Breast epithelium (tissue), 3 donors: ENCODE measurements at regions not wholly inside any gene's neighbourhood (a gene's known extent, or its start where the extent isn't known, plus 50 kb on each side); places are given as distances from the start of the nearest gene placed in this dataset.

Experiments used
- POLR2A ChIP-seq: fragments of 450-650 bp; IDR thresholded peaks from one replicate; pipeline ENCODE4 v1.6.1; 2016; ENCODE audit warnings: antibody characterized with exemption, mild to moderate bottlenecking, moderate library complexity
- POLR2AphosphoS5 ChIP-seq, 3 donors: sonication (generic); formaldehyde crosslinking; IDR thresholded peaks; one replicate each; pipeline ENCODE4 v1.6.1; 2017; ENCODE audit warnings: antibody characterized with exemption in 3 of 3
- TF ChIP-seq, protein P1 (sequence below), 3 donors: fragments of 450-650 bp; IDR thresholded peaks; one replicate each; pipeline ENCODE4 v1.5.1; 2016 to 2017; ENCODE audit warnings: antibody characterized with exemption in 3 of 3, mild to moderate bottlenecking in 3 of 3, moderate library complexity in 3 of 3

DNA sequence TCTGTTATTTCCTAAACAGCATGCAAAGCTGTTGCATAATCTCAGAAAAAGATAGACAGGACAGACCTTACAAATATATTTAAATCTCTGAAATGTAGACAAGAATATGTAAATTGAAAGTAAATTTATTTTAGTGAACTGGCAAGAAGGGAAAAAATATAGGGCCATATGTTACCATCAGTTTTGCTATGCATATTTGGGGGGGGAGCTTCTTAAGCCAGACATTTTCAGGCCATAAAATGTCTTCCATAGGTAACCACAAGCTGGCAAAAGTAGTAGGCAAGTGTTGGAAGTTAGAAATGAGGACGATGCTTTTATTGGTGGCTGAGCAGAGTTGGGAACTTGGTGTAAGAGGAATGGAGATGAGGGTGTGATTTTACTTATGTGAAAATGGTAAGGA lies 272.0 kb upstream of the CXXC4 start:
- TF ChIP-seq, protein P1, sequence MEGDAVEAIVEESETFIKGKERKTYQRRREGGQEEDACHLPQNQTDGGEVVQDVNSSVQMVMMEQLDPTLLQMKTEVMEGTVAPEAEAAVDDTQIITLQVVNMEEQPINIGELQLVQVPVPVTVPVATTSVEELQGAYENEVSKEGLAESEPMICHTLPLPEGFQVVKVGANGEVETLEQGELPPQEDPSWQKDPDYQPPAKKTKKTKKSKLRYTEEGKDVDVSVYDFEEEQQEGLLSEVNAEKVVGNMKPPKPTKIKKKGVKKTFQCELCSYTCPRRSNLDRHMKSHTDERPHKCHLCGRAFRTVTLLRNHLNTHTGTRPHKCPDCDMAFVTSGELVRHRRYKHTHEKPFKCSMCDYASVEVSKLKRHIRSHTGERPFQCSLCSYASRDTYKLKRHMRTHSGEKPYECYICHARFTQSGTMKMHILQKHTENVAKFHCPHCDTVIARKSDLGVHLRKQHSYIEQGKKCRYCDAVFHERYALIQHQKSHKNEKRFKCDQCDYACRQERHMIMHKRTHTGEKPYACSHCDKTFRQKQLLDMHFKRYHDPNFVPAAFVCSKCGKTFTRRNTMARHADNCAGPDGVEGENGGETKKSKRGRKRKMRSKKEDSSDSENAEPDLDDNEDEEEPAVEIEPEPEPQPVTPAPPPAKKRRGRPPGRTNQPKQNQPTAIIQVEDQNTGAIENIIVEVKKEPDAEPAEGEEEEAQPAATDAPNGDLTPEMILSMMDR (IDR thresholded peaks at IDR 0.05) = no peak
- no peak for TF ChIP-seq POLR2A
- TF ChIP-seq POLR2AphosphoS5 (IDR thresholded peaks at IDR 0.05) = no peak
